ENCODE measurements at regions not wholly inside any gene's neighbourhood (a gene's known extent, or its start where the extent isn't known, plus 50 kb on each side); places are given as distances from the start of the nearest gene placed in this dataset.
"Not testable (repeated sequence)": the region's sequence is repeated elsewhere in the genome, so short reads cannot be mapped to it uniquely, and the experiment has no call there.

- TF ChIP-seq CTCF (conservative IDR thresholded peaks at IDR 0.05; ENCODE audit: control insufficient read depth, insufficient read depth, low read depth, low read length): no peak
- no peak overlapping the region for H3K4me3 ChIP-seq (ENCODE audit: control insufficient read depth, low read depth, low read length)
- no peak for DNase-seq (ENCODE audit: low read depth)
These were observed 1070.2 kb upstream of the ACO1 start for GRCh38 chr9:31314241-31314640.

- H3K4me3 ChIP-seq (ENCODE audit: control insufficient read depth, low read depth, low read length): no peak overlapping the region
- DNase-seq (ENCODE audit: low read depth): no peak
- TF ChIP-seq CTCF (conservative IDR thresholded peaks at IDR 0.05; ENCODE audit: control insufficient read depth, insufficient read depth, low read depth, low read length): no peak
These were observed 1063.9 kb upstream of the ACO1 start for GRCh38 chr9:31320494-31320893.

GRCh38 chr9:31321256-31321655 lies 1063.2 kb upstream of the ACO1 start:
- TF ChIP-seq CTCF (conservative IDR thresholded peaks at IDR 0.05; ENCODE audit: control insufficient read depth, insufficient read depth, low read depth, low read length): no peak
- DNase-seq (ENCODE audit: low read depth): no peak
- H3K4me3 ChIP-seq (ENCODE audit: control insufficient read depth, low read depth, low read length): no peak overlapping the region

GRCh38 chr9:31321686-31322085 lies 1062.8 kb upstream of the ACO1 start:
- H3K4me3 ChIP-seq (ENCODE audit: control insufficient read depth, low read depth, low read length): no peak overlapping the region
- TF ChIP-seq CTCF (conservative IDR thresholded peaks at IDR 0.05; ENCODE audit: control insufficient read depth, insufficient read depth, low read depth, low read length): no peak
- DNase-seq (ENCODE audit: low read depth): no peak

GRCh38 chr9:31323726-31324444 lies 1060.6 kb upstream of the ACO1 start:
- no peak for TF ChIP-seq CTCF (conservative IDR thresholded peaks at IDR 0.05; ENCODE audit: control insufficient read depth, insufficient read depth, low read depth, low read length)
- DNase-seq (ENCODE audit: low read depth): no peak
- no peak overlapping the region for H3K4me3 ChIP-seq (ENCODE audit: control insufficient read depth, low read depth, low read length)

- no peak for TF ChIP-seq CTCF (conservative IDR thresholded peaks at IDR 0.05; ENCODE audit: control insufficient read depth, insufficient read depth, low read depth, low read length)
- no peak for DNase-seq (ENCODE audit: low read depth)
- no peak overlapping the region for H3K4me3 ChIP-seq (ENCODE audit: control insufficient read depth, low read depth, low read length)
These were observed 1058.7 kb upstream of the ACO1 start for GRCh38 chr9:31325778-31326177.

- not testable (repeated sequence) for DNase-seq (ENCODE audit: low read depth); H3K4me3 ChIP-seq (ENCODE audit: control insufficient read depth, low read depth, low read length)
These were observed 1057.6 kb upstream of the ACO1 start for GRCh38 chr9:31326883-31327282.
